ENCODE measurements at regions not wholly inside any gene's neighbourhood (a gene's known extent, or its start where the extent isn't known, plus 50 kb on each side); places are given as distances from the start of the nearest gene placed in this dataset.

- H3K27me3 ChIP-seq (ENCODE audit: insufficient read depth, insufficient read length), result no peaks in the 10 kb centered on the region
- no peaks in the 10 kb centered on the region for H3K36me3 ChIP-seq (ENCODE audit: insufficient read depth, insufficient read length, low read length)
- H3K4me1 ChIP-seq (ENCODE audit: insufficient read depth, insufficient read length), result no peaks in the 10 kb centered on the region
- H3K4me3 ChIP-seq (ENCODE audit: insufficient read length, low read depth), result no peak overlapping the region
- DNase-seq (ENCODE audit: low read depth, low spot score), result no peak
- TF ChIP-seq YY1 (IDR thresholded peaks at IDR 0.05; ENCODE audit: insufficient read depth, insufficient read length) (no peak), ZNF274 (IDR thresholded peaks at IDR 0.05; ENCODE audit: low read depth, low read length) (no peak), SUZ12 (IDR thresholded peaks at IDR 0.05; ENCODE audit: extremely low read depth, insufficient read depth, insufficient read length) (no peak)
- H3K9ac ChIP-seq (ENCODE audit: insufficient read length, low read depth), result no peak overlapping the region
- H3K9me3 ChIP-seq (ENCODE audit: insufficient read depth, low read length), result no peaks in the 10 kb centered on the region
Observed at GRCh38 chr13:39281539-39282150, 243.4 kb downstream of the NHLRC3 start.

GRCh38 chr13:39282400-39282972 is 244.2 kb downstream of the NHLRC3 start:
- Histone ChIP-seq H3K4me3 (ENCODE audit: insufficient read length, low read depth) (no peak overlapping the region), H3K9ac (ENCODE audit: insufficient read length, low read depth) (no peak overlapping the region), H3K27me3 (ENCODE audit: insufficient read depth, insufficient read length) (no peaks in the 10 kb centered on the region), H3K9me3 (ENCODE audit: insufficient read depth, low read length) (peaks cover 7% of the 10 kb centered on the region), H3K4me1 (ENCODE audit: insufficient read depth, insufficient read length) (no peaks in the 10 kb centered on the region), H3K36me3 (ENCODE audit: insufficient read depth, insufficient read length, low read length) (no peaks in the 10 kb centered on the region)
- no peak for DNase-seq (ENCODE audit: low read depth, low spot score)
- no peak for TF ChIP-seq YY1 (IDR thresholded peaks at IDR 0.05; ENCODE audit: insufficient read depth, insufficient read length)
- no peak for TF ChIP-seq ZNF274 (IDR thresholded peaks at IDR 0.05; ENCODE audit: low read depth, low read length)
- no peak for TF ChIP-seq SUZ12 (IDR thresholded peaks at IDR 0.05; ENCODE audit: extremely low read depth, insufficient read depth, insufficient read length)

GRCh38 chr13:39283072-39283471 is 244.8 kb downstream of the NHLRC3 start:
- TF ChIP-seq YY1 (IDR thresholded peaks at IDR 0.05; ENCODE audit: insufficient read depth, insufficient read length) (no peak), ZNF274 (IDR thresholded peaks at IDR 0.05; ENCODE audit: low read depth, low read length) (no peak), SUZ12 (IDR thresholded peaks at IDR 0.05; ENCODE audit: extremely low read depth, insufficient read depth, insufficient read length) (no peak)
- Histone ChIP-seq H3K27me3 (ENCODE audit: insufficient read depth, insufficient read length) (no peaks in the 10 kb centered on the region), H3K36me3 (ENCODE audit: insufficient read depth, insufficient read length, low read length) (no peaks in the 10 kb centered on the region), H3K4me1 (ENCODE audit: insufficient read depth, insufficient read length) (no peaks in the 10 kb centered on the region), H3K9ac (ENCODE audit: insufficient read length, low read depth) (no peak overlapping the region), H3K4me3 (ENCODE audit: insufficient read length, low read depth) (no peak overlapping the region), H3K9me3 (ENCODE audit: insufficient read depth, low read length) (peaks cover 12% of the 10 kb centered on the region)
- DNase-seq (ENCODE audit: low read depth, low spot score), result no peak

GRCh38 chr13:39284801-39285388 is 246.6 kb downstream of the NHLRC3 start:
- no peak for TF ChIP-seq YY1 (IDR thresholded peaks at IDR 0.05; ENCODE audit: insufficient read depth, insufficient read length)
- TF ChIP-seq ZNF274 (IDR thresholded peaks at IDR 0.05; ENCODE audit: low read depth, low read length), result no peak
- no peak for TF ChIP-seq SUZ12 (IDR thresholded peaks at IDR 0.05; ENCODE audit: extremely low read depth, insufficient read depth, insufficient read length)

More at GRCh38 chr13:39284801-39285388, 246.6 kb downstream of the NHLRC3 start:
- Histone ChIP-seq H3K27me3 (ENCODE audit: insufficient read depth, insufficient read length) (no peaks in the 10 kb centered on the region), H3K4me1 (ENCODE audit: insufficient read depth, insufficient read length) (no peaks in the 10 kb centered on the region), H3K4me3 (ENCODE audit: insufficient read length, low read depth) (no peak overlapping the region), H3K9ac (ENCODE audit: insufficient read length, low read depth) (no peak overlapping the region), H3K36me3 (ENCODE audit: insufficient read depth, insufficient read length, low read length) (no peaks in the 10 kb centered on the region), H3K9me3 (ENCODE audit: insufficient read depth, low read length) (peaks cover 14% of the 10 kb centered on the region)
- no peak for DNase-seq (ENCODE audit: low read depth, low spot score)
